Caco-2 (cell line): ENCODE measurements at regions not wholly inside any gene's neighbourhood (a gene's known extent, or its start where the extent isn't known, plus 50 kb on each side); places are given as distances from the start of the nearest gene placed in this dataset.

ENCODE experiments used
- BruUV-seq: library from RNA; stranded (reverse); fragments of 400-500 nt; replicated peaks from 2 replicates; lab custom pipeline; 2021; lab: Mats Ljungman, UMichigan
- CTCF ChIA-PET: fragments of 300-600 bp; sonication (Branson Sonifier 250); formaldehyde crosslinking; loops from one replicate; lab custom pipeline; 2022; ENCODE audit warnings: antibody characterized with exemption; lab: Charles Lee
- POLR2A ChIA-PET: fragments of 300-600 bp; sonication (Branson Sonifier 250); formaldehyde crosslinking; loops from one replicate; lab custom pipeline; 2022; ENCODE audit warnings: antibody characterized with exemption; lab: Charles Lee
- DNase-seq, 2 experiments: peaks; one replicate each; pipeline versions ENCODE4 v3.0.0 to v3.0.0-alpha.2; 2020 to 2022
- H3K27me3 ChIP-seq: replicated peaks from 2 replicates; pipeline ENCODE4 v1.6.0; 2011; ENCODE audit warnings: low read length; ENCODE audit not compliant: control insufficient read depth, insufficient read depth
- H3K36me3 ChIP-seq: 2 replicates; pipeline ENCODE4 v1.5.1; 2011; ENCODE audit warnings: low read length; ENCODE audit not compliant: control insufficient read depth, insufficient read depth
- H3K4me1 ChIP-seq: fragments of 250-450 bp; sonication (Bioruptor Pico); 2 replicates; pipeline ENCODE4 v1.5.1; 2020; ENCODE audit warnings: mild to moderate bottlenecking
- H3K4me3 ChIP-seq: 2 replicates; pipeline ENCODE4 v1.5.1; 2011; ENCODE audit warnings: low read depth, mild to moderate bottlenecking, control low read depth, low read length
- H3K9me3 ChIP-seq: fragments of 250-450 bp; sonication (Bioruptor Pico); 2 replicates; pipeline ENCODE4 v1.5.1; 2020; ENCODE audit warnings: mild to moderate bottlenecking, moderate library complexity
- H3K27ac Mint-ChIP-seq: one replicate; pipeline ENCODE4 v1.8.0; 2022; ENCODE audit warnings: mixed read lengths; ENCODE audit not compliant: unreplicated experiment
- H3K27me3 Mint-ChIP-seq: one replicate; pipeline ENCODE4 v1.8.0; 2022; ENCODE audit warnings: mixed read lengths; ENCODE audit not compliant: insufficient read depth, unreplicated experiment
- H3K36me3 Mint-ChIP-seq: one replicate; pipeline ENCODE4 v1.8.0; 2022; ENCODE audit warnings: mild to moderate bottlenecking, mixed read lengths; ENCODE audit not compliant: insufficient read depth, unreplicated experiment
- H3K4me1 Mint-ChIP-seq: one replicate; pipeline ENCODE4 v1.8.0; 2022; ENCODE audit warnings: low read depth, mixed read lengths; ENCODE audit not compliant: unreplicated experiment
- H3K4me3 Mint-ChIP-seq: one replicate; pipeline ENCODE4 v1.8.0; 2022; ENCODE audit warnings: mild to moderate bottlenecking, moderate library complexity, mixed read lengths; ENCODE audit not compliant: unreplicated experiment
- H3K9me3 Mint-ChIP-seq: one replicate; pipeline ENCODE4 v1.8.0; 2022; ENCODE audit warnings: mixed read lengths; ENCODE audit not compliant: unreplicated experiment
- CTCF ChIP-seq, 2 experiments: fragments of 200-600 bp in 1 of 2; IDR thresholded peaks; 1 replicate in 1 of 2; 2 replicates in 1 of 2; pipeline versions ENCODE4 v1.5.1 to v1.8.0; 2011 to 2022; ENCODE audit warnings: antibody characterized with exemption in 1 of 2, control low read depth in 1 of 2, inconsistent platforms in 1 of 2, low read depth in 1 of 2, low read length in 1 of 2, mild to moderate bottlenecking in 1 of 2, moderate library complexity in 1 of 2; ENCODE audit not compliant: insufficient read depth in 1 of 2, severe bottlenecking in 1 of 2, unreplicated experiment in 1 of 2
- intact Hi-C: fragments of 100-400 bp; cut with micrococcal nuclease; formaldehyde crosslinking; loops from one replicate; pipeline ENCODE4 v1.10.0; 2022; ENCODE audit not compliant: unreplicated experiment

GRCh38 chr5:39633057-39633456 lies 208.3 kb upstream of the DAB2 start:
- H3K27me3 Mint-ChIP-seq, result no peaks in the 10 kb centered on the region
- H3K4me3 Mint-ChIP-seq, result no peak overlapping the region
- TF ChIP-seq CTCF (IDR thresholded peaks at IDR 0.05; ENCODE audit: insufficient read depth in 1 of 2, low read depth in 1 of 2, low read length in 1 of 2, severe bottlenecking in 1 of 2, unreplicated experiment in 1 of 2), result no peak
- intact Hi-C loops, result no loop called here
- ChIA-PET POLR2A (no interaction called here), CTCF (no interaction called here)
- Histone ChIP-seq H3K4me1 (no peaks in the 10 kb centered on the region), H3K4me3 (no peak overlapping the region), H3K9me3 (no peaks in the 10 kb centered on the region), H3K36me3 (no peaks in the 10 kb centered on the region), H3K27me3 (no peaks in the 10 kb centered on the region)
- no peaks in the 10 kb centered on the region for H3K4me1 Mint-ChIP-seq
- no peaks in the 10 kb centered on the region for H3K9me3 Mint-ChIP-seq
- no peak overlapping the region for H3K27ac Mint-ChIP-seq
- H3K36me3 Mint-ChIP-seq, result no peaks in the 10 kb centered on the region
- no TSS peak for BruUV-seq
- no peak for DNase-seq

GRCh38 chr5:39631958-39632357 lies 207.2 kb upstream of the DAB2 start:
- no peak overlapping the region for H3K4me3 Mint-ChIP-seq
- ChIA-PET POLR2A (no interaction called here), CTCF (no interaction called here)
- Histone ChIP-seq H3K4me1 (no peaks in the 10 kb centered on the region), H3K36me3 (no peaks in the 10 kb centered on the region), H3K4me3 (no peak overlapping the region), H3K9me3 (no peaks in the 10 kb centered on the region), H3K27me3 (no peaks in the 10 kb centered on the region)
- no peak for DNase-seq
- peaks cover 7% of the 10 kb centered on the region for H3K9me3 Mint-ChIP-seq
- H3K27me3 Mint-ChIP-seq, result peaks cover 3% of the 10 kb centered on the region
- BruUV-seq, result no TSS peak
- intact Hi-C loops, result no loop called here
- H3K4me1 Mint-ChIP-seq, result no peaks in the 10 kb centered on the region
- no peaks in the 10 kb centered on the region for H3K36me3 Mint-ChIP-seq
- no peak overlapping the region for H3K27ac Mint-ChIP-seq
- TF ChIP-seq CTCF (IDR thresholded peaks at IDR 0.05; ENCODE audit: insufficient read depth in 1 of 2, low read depth in 1 of 2, low read length in 1 of 2, severe bottlenecking in 1 of 2, unreplicated experiment in 1 of 2), result no peak

GRCh38 chr5:39629946-39630345 lies 205.2 kb upstream of the DAB2 start:
- peaks cover 11% of the 10 kb centered on the region for H3K4me1 ChIP-seq
- Mint-ChIP-seq H3K27me3 (peaks cover 3% of the 10 kb centered on the region), H3K36me3 (no peaks in the 10 kb centered on the region), H3K4me1 (peaks cover 9% of the 10 kb centered on the region), H3K9me3 (peaks cover 18% of the 10 kb centered on the region), H3K4me3 (no peak overlapping the region), H3K27ac (no peak overlapping the region)
- TF ChIP-seq CTCF (IDR thresholded peaks at IDR 0.05; ENCODE audit: insufficient read depth in 1 of 2, low read depth in 1 of 2, low read length in 1 of 2, severe bottlenecking in 1 of 2, unreplicated experiment in 1 of 2), result no peak
- POLR2A ChIA-PET, result no interaction called here
- H3K27me3 ChIP-seq, result no peaks in the 10 kb centered on the region
- intact Hi-C loops, result no loop called here
- no peak overlapping the region for H3K4me3 ChIP-seq
- H3K36me3 ChIP-seq, result no peaks in the 10 kb centered on the region
- no TSS peak for BruUV-seq
- CTCF ChIA-PET, result no interaction called here
- H3K9me3 ChIP-seq, result peaks cover 4% of the 10 kb centered on the region; the same call in 1 of the 2 replicates
- DNase-seq, result no peak
